GM18520 (cell line): ENCODE measurements at regions not wholly inside any gene's neighbourhood (a gene's known extent, or its start where the extent isn't known, plus 50 kb on each side); places are given as distances from the start of the nearest gene placed in this dataset.
"Not testable (repeated sequence)": the region's sequence is repeated elsewhere in the genome, so short reads cannot be mapped to it uniquely, and the experiment has no call there.

ENCODE experiments used
- ATAC-seq: cut with Tn5 transposase; IDR thresholded peaks from one replicate; pipeline ENCODE4 v1.9.1; 2021; ENCODE audit not compliant: unreplicated experiment

GRCh38 chr14:50018201-50018932 is 98.0 kb downstream of the VCPKMT start:
- no peak for ATAC-seq

GRCh38 chr14:50018933-50019210 is 97.5 kb downstream of the VCPKMT start:
- ATAC-seq, result no peak

GRCh38 chr14:50020184-50020583 is 96.2 kb downstream of the VCPKMT start:
- ATAC-seq, result no peak

GRCh38 chr14:50020799-50021198 is 95.6 kb downstream of the VCPKMT start:
- no peak for ATAC-seq

- no peak for ATAC-seq
Observed at GRCh38 chr14:50021261-50022031, 94.9 kb downstream of the VCPKMT start.

- no peak for ATAC-seq
Observed at GRCh38 chr14:50022661-50023060, 93.7 kb downstream of the VCPKMT start.

GRCh38 chr14:50023671-50024490 is 92.5 kb downstream of the VCPKMT start:
- no peak for ATAC-seq

GRCh38 chr14:50025073-50025472 is 91.3 kb downstream of the VCPKMT start:
- no peak for ATAC-seq

GRCh38 chr14:50025776-50026175 is 90.6 kb downstream of the VCPKMT start:
- no peak for ATAC-seq

- ATAC-seq, result no peak
Observed at GRCh38 chr14:50026396-50026795, 90.0 kb downstream of the VCPKMT start.

GRCh38 chr14:50027816-50028215 is 88.6 kb downstream of the VCPKMT start:
- no peak for ATAC-seq

GRCh38 chr14:50028458-50028857 is 87.9 kb downstream of the VCPKMT start:
- no peak for ATAC-seq

- no peak for ATAC-seq
Observed at GRCh38 chr14:50030036-50030435, 86.3 kb downstream of the VCPKMT start.

- not testable (repeated sequence) for ATAC-seq
Observed at GRCh38 chr14:50030911-50031310, 85.5 kb downstream of the VCPKMT start.

GRCh38 chr14:50031602-50032313 is 84.6 kb downstream of the VCPKMT start:
- ATAC-seq, result no peak

- ATAC-seq, result not testable (repeated sequence)
Observed at GRCh38 chr14:50032462-50033167, 83.8 kb downstream of the VCPKMT start.

GRCh38 chr14:50035214-50035613 is 81.2 kb downstream of the VCPKMT start:
- no peak for ATAC-seq

GRCh38 chr14:50036211-50036610 is 80.2 kb downstream of the VCPKMT start:
- ATAC-seq, result no peak

- no peak for ATAC-seq
Observed at GRCh38 chr14:50036637-50037036, 79.7 kb downstream of the VCPKMT start.

GRCh38 chr14:50037240-50037639 is 79.1 kb downstream of the VCPKMT start:
- ATAC-seq, result no peak

GRCh38 chr14:50037852-50038251 is 78.5 kb downstream of the VCPKMT start:
- ATAC-seq, result no peak
